Progenitor cell of endocrine pancreas (in vitro differentiated cells): ENCODE measurements at regions not wholly inside any gene's neighbourhood (a gene's known extent, or its start where the extent isn't known, plus 50 kb on each side); places are given as distances from the start of the nearest gene placed in this dataset.

ENCODE experiments used
- DNase-seq: peaks from one replicate; pipeline ENCODE4 v3.0.0; 2021; ENCODE audit warnings: low spot score; ENCODE audit not compliant: unreplicated experiment
- H3K27ac Mint-ChIP-seq: 2 replicates; pipeline ENCODE4 v1.8.0; 2021; ENCODE audit warnings: mild to moderate bottlenecking, moderate library complexity, mixed read lengths
- H3K27me3 Mint-ChIP-seq: 2 replicates; pipeline ENCODE4 v1.8.0; 2021; ENCODE audit warnings: mixed read lengths
- H3K36me3 Mint-ChIP-seq: 2 replicates; pipeline ENCODE4 v1.8.0; 2022; ENCODE audit warnings: mixed read lengths; ENCODE audit not compliant: insufficient read depth
- H3K4me1 Mint-ChIP-seq: 2 replicates; pipeline ENCODE4 v1.8.0; 2021; ENCODE audit warnings: low read depth, mixed read lengths
- H3K4me3 Mint-ChIP-seq: 2 replicates; pipeline ENCODE4 v1.8.0; 2021; ENCODE audit warnings: low read depth, mild to moderate bottlenecking, moderate library complexity, mixed read lengths
- H3K9me3 Mint-ChIP-seq: 2 replicates; pipeline ENCODE4 v1.8.0; 2021; ENCODE audit warnings: low read depth, mixed read lengths
- CTCF ChIP-seq: fragments of 200-600 bp; sonication (generic); IDR thresholded peaks from one replicate; pipeline ENCODE4 v1.5.0; 2021; ENCODE audit warnings: antibody characterized with exemption, mild to moderate bottlenecking; ENCODE audit not compliant: unreplicated experiment

GRCh38 chr5:2005101-2006041 is 122.6 kb upstream of the IRX4 start:
- H3K27me3 Mint-ChIP-seq: peaks cover 67% of the 10 kb centered on the region
- H3K9me3 Mint-ChIP-seq: no peaks in the 10 kb centered on the region
- DNase-seq: no peak
- no peak overlapping the region for H3K27ac Mint-ChIP-seq
- peaks cover 2% of the 10 kb centered on the region for H3K4me1 Mint-ChIP-seq
- H3K4me3 Mint-ChIP-seq: no peak overlapping the region
- no peak for TF ChIP-seq CTCF
- H3K36me3 Mint-ChIP-seq: no peaks in the 10 kb centered on the region

GRCh38 chr5:2003690-2004365 is 121.1 kb upstream of the IRX4 start:
- Mint-ChIP-seq H3K36me3 (no peaks in the 10 kb centered on the region), H3K9me3 (no peaks in the 10 kb centered on the region), H3K27me3 (peaks cover 72% of the 10 kb centered on the region), H3K4me3 (no peak overlapping the region), H3K27ac (no peak overlapping the region), H3K4me1 (peaks cover 2% of the 10 kb centered on the region)
- TF ChIP-seq CTCF: no peak
- DNase-seq: no peak

GRCh38 chr5:2003206-2003605 is 120.5 kb upstream of the IRX4 start:
- Mint-ChIP-seq H3K4me3 (no peak overlapping the region), H3K27ac (no peak overlapping the region), H3K36me3 (no peaks in the 10 kb centered on the region), H3K9me3 (peaks cover 5% of the 10 kb centered on the region), H3K4me1 (peaks cover 2% of the 10 kb centered on the region), H3K27me3 (peaks cover 72% of the 10 kb centered on the region)
- no peak for TF ChIP-seq CTCF
- no peak for DNase-seq

- no peak overlapping the region for H3K4me3 Mint-ChIP-seq
- H3K27me3 Mint-ChIP-seq: peaks cover 71% of the 10 kb centered on the region
- H3K4me1 Mint-ChIP-seq: peaks cover 2% of the 10 kb centered on the region
- H3K36me3 Mint-ChIP-seq: no peaks in the 10 kb centered on the region
- TF ChIP-seq CTCF: no peak
- H3K9me3 Mint-ChIP-seq: peaks cover 10% of the 10 kb centered on the region
- H3K27ac Mint-ChIP-seq: no peak overlapping the region
- DNase-seq: no peak
Measured at GRCh38 chr5:2001300-2001699, 118.6 kb upstream of the IRX4 start.

GRCh38 chr5:2000591-2000990 is 117.9 kb upstream of the IRX4 start:
- TF ChIP-seq CTCF: no peak
- Mint-ChIP-seq H3K36me3 (no peaks in the 10 kb centered on the region), H3K27me3 (peaks cover 71% of the 10 kb centered on the region), H3K4me3 (no peak overlapping the region), H3K4me1 (peaks cover 2% of the 10 kb centered on the region), H3K9me3 (peaks cover 10% of the 10 kb centered on the region), H3K27ac (peak overlapping the region; percentile 67)
- DNase-seq: no peak
